HCT116 (cell line): ENCODE measurements at regions not wholly inside any gene's neighbourhood (a gene's known extent, or its start where the extent isn't known, plus 50 kb on each side); places are given as distances from the start of the nearest gene placed in this dataset.

Experiments used
- ATAC-seq: fragments of 200-7000 bp; cut with Tn5 transposase; 2 replicates; pipeline ENCODE4 v1.9.1; 2020; ENCODE audit warnings: mild to moderate bottlenecking, moderate library complexity
- BruUV-seq: library from RNA; stranded (reverse); fragments of 400-500 nt; replicated peaks from 2 replicates; lab custom pipeline; 2021; lab: Mats Ljungman, UMichigan
- CTCF ChIA-PET: fragments of 300-600 bp; sonication (Branson Sonifier 250); formaldehyde crosslinking; loops from one replicate; lab custom pipeline; 2021; ENCODE audit warnings: antibody characterized with exemption; lab: Charles Lee
- POLR2A ChIA-PET: fragments of 300-600, 350-600 bp; sonication (Branson Sonifier 250); formaldehyde crosslinking; loops from one replicate; lab custom pipeline; 2021; ENCODE audit warnings: antibody characterized with exemption; lab: Charles Lee
- RAD21 ChIA-PET, 2 experiments: fragments of 300-600 bp; sonication (Branson Sonifier 250); formaldehyde crosslinking; loops; one replicate each; lab custom pipeline; 2023; ENCODE audit warnings: low total read pairs in 2 of 2; ENCODE audit not compliant: uncharacterized antibody in 2 of 2, unreplicated experiment in 2 of 2, low non-redundant PET in 1 of 2; lab: Charles Lee
- DNase-seq: peaks from one replicate; pipeline ENCODE4 v3.0.0-alpha.2; 2010; ENCODE audit warnings: low read depth, low spot score
- H2AFZ ChIP-seq: fragments of 200-600 bp; shearing (Covaris generic), sonication (generic); 2 replicates; pipeline ENCODE4 v1.6.1; 2017; ENCODE audit warnings: low read depth, mixed run types, mixed read lengths, antibody characterized with exemption, low read length; ENCODE audit not compliant: poor library complexity, severe bottlenecking
- H3K27ac ChIP-seq: 2 replicates; pipeline ENCODE4 v1.5.1; 2012; ENCODE audit warnings: low read depth, low read length
- H3K27me3 ChIP-seq: fragments of 200-600 bp; sonication (generic); 2 replicates; pipeline ENCODE4 v1.6.1; 2016; ENCODE audit warnings: mixed run types, low read length, mixed read lengths; ENCODE audit not compliant: insufficient read depth
- H3K36me3 ChIP-seq, 2 experiments: fragments of 200-500 bp in 1 of 2; fragments of 200-600 bp in 1 of 2; sonication (Bioruptor generic) in 1 of 2; sonication (generic) in 1 of 2; 2 replicates each; pipeline versions ENCODE4 v1.5.1 to v1.6.1; 2014 to 2016; ENCODE audit warnings: low read length in 2 of 2, inconsistent platforms in 1 of 2, mixed read lengths in 1 of 2, mixed run types in 1 of 2; ENCODE audit not compliant: insufficient read depth in 2 of 2, control insufficient read depth in 1 of 2
- H3K4me1 ChIP-seq, 2 experiments: fragments of 200-600 bp in 1 of 2; sonication (generic) in 1 of 2; 2 replicates each; pipeline versions ENCODE4 v1.5.1 to v1.6.1; 2012 to 2017; ENCODE audit warnings: low read length in 2 of 2, inconsistent platforms in 1 of 2, mild to moderate bottlenecking in 1 of 2, mixed read lengths in 1 of 2, mixed run types in 1 of 2, moderate library complexity in 1 of 2; ENCODE audit not compliant: insufficient read depth in 2 of 2, control insufficient read depth in 1 of 2
- H3K4me2 ChIP-seq: fragments of 200-600 bp; sonication (generic); 2 replicates; pipeline ENCODE4 v1.6.1; 2017; ENCODE audit warnings: mixed run types, low read length, mixed read lengths
- H3K4me3 ChIP-seq, 2 experiments: fragments of 200-600 bp in 1 of 2; sonication (generic) in 1 of 2; replicated peaks in 1 of 2; 2 replicates each; pipeline ENCODE4 v1.5.1; 2011 to 2016; ENCODE audit warnings: low read length in 2 of 2, control low read depth in 1 of 2, low read depth in 1 of 2, mild to moderate bottlenecking in 1 of 2, mixed read lengths in 1 of 2, mixed run types in 1 of 2
- H3K79me2 ChIP-seq: fragments of 200-600 bp; sonication (generic); 2 replicates; pipeline ENCODE4 v1.6.1; 2017; ENCODE audit warnings: mild to moderate bottlenecking, mixed run types, low read length, moderate library complexity, mixed read lengths; ENCODE audit not compliant: insufficient read depth
- H3K9ac ChIP-seq: fragments of 200-600 bp; sonication (generic); 2 replicates; pipeline ENCODE4 v1.6.1; 2016; ENCODE audit warnings: low read length, mixed read lengths
- H3K9me2 ChIP-seq: fragments of 200-600 bp; sonication (generic), shearing (Covaris generic); 2 replicates; pipeline ENCODE4 v1.6.1; 2017; ENCODE audit warnings: mixed run types, mild to moderate bottlenecking, moderate library complexity; ENCODE audit not compliant: insufficient read depth
- H3K9me3 ChIP-seq, 2 experiments: fragments of 200-500 bp in 1 of 2; fragments of 200-600 bp in 1 of 2; sonication (Bioruptor generic) in 1 of 2; sonication (generic) in 1 of 2; 2 replicates each; pipeline ENCODE4 v1.6.1; 2014 to 2017; ENCODE audit warnings: low read length in 2 of 2, mixed read lengths in 2 of 2, inconsistent platforms in 1 of 2, low read depth in 1 of 2, mild to moderate bottlenecking in 1 of 2, mixed run types in 1 of 2, moderate library complexity in 1 of 2; ENCODE audit not compliant: control insufficient read depth in 1 of 2, insufficient read depth in 1 of 2
- H4K20me1 ChIP-seq: fragments of 200-600 bp; sonication (generic), shearing (Covaris generic); 2 replicates; pipeline ENCODE4 v1.6.1; 2017; ENCODE audit warnings: mixed run types, mild to moderate bottlenecking, moderate library complexity; ENCODE audit not compliant: insufficient read depth
- EZH2phosphoT487 ChIP-seq: fragments of 200-600 bp; IDR thresholded peaks from 2 replicates; pipeline ENCODE4 v1.6.1; 2018; ENCODE audit warnings: antibody characterized with exemption, borderline replicate concordance
- REST ChIP-seq: IDR thresholded peaks from 2 replicates; pipeline ENCODE4 v1.6.1; 2012; ENCODE audit warnings: low read depth
- ZFX ChIP-seq: fragments of 450-650 bp; IDR thresholded peaks from 2 replicates; pipeline ENCODE4 v1.6.1; 2017
- ZNF274 ChIP-seq: fragments of 200-500 bp; sonication (Bioruptor generic); IDR thresholded peaks from 2 replicates; pipeline ENCODE4 v1.6.1; 2014; ENCODE audit warnings: mild to moderate bottlenecking, low read depth, low read length, inconsistent platforms
- intact Hi-C: fragments of 100-400 bp; cut with micrococcal nuclease; formaldehyde crosslinking; loops from 2 replicates; pipeline ENCODE4 v1.10.0; 2022
- TF ChIP-seq, protein P1 (sequence below): IDR thresholded peaks from 2 replicates; pipeline ENCODE4 v1.6.1; 2012
- TF ChIP-seq, protein P2 (sequence below): IDR thresholded peaks from 2 replicates; pipeline ENCODE4 v1.6.1; 2012

DNA sequence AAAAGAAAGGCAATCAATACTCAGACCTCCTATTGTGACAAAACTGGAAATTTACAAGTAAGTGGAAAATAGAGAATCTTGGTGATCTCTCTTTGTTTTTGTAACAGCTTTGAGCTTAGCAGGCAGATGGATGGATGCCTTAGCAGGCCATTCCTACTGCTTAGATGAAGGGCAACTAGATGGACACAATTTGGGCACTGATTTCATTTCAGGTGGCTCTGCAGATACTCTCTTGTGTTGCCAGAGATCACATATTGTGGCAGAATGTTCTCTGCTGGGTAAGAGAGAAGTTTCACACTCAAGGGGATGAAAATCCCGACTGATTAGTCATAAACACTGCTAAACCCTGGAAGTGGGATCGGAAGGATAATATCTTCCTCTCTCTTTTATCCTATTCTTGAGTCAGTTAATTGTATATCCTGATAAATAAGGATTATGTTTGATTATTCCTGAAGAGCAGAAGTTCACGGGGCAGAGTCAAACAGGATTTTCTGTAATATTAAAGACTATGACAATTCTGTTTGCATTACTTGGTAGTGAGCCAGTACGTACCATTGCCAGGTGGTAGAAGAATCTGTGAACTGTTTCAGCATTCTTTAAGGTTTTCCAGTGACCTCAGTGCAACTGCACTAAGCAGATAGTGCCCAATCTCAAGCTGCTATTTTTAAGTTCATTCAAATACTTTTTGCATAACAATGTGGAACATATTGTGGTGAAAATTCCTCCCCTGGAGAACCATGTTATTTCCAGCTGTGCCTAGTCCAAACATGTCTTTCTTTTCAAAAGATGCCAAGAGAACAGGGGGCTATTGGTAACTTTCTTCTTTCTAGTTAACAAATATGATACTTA, 974.3 kb downstream of the FSTL5 start (continued):
- TF ChIP-seq EZH2phosphoT487 (no peak), REST (no peak)
- TF ChIP-seq, protein P1, sequence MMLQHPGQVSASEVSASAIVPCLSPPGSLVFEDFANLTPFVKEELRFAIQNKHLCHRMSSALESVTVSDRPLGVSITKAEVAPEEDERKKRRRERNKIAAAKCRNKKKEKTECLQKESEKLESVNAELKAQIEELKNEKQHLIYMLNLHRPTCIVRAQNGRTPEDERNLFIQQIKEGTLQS: no peak

DNA sequence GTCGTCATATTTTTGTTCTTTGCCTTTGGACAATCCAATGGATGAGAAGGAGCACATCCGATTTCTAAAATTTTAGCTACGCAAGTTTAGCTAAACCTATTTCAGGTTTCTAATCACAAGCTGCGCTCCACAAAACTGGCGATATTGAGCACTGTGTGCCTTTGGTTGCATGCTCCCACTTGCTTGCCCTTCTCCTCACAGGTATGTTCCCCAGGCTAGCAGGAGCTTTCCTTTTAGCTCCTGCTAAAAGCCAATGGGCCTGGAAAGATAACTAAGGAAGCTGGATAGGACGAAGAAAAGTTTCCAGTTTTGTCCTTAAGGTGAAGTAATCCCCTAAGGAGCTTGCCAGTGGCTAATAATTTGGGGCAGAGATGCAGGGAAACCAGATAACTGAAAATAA, 975.2 kb downstream of the FSTL5 start:
- POLR2A ChIA-PET: no interaction called here
- ATAC-seq: no peak
- intact Hi-C loops: no loop called here
- H3K4me1 ChIP-seq: no peaks in the 10 kb centered on the region
- BruUV-seq: no TSS peak
- RAD21 ChIA-PET: no interaction called here
- CTCF ChIA-PET: no interaction called here
- no peak for TF ChIP-seq ZNF274
- TF ChIP-seq, protein P2, sequence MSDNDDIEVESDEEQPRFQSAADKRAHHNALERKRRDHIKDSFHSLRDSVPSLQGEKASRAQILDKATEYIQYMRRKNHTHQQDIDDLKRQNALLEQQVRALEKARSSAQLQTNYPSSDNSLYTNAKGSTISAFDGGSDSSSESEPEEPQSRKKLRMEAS: no peak
- TF ChIP-seq ZFX: no peak
- H3K27ac ChIP-seq: no peak overlapping the region
- no peak overlapping the region for H3K4me2 ChIP-seq
- H2AFZ ChIP-seq: no peak overlapping the region
- no peaks in the 10 kb centered on the region for H3K27me3 ChIP-seq
- DNase-seq: no peak
- no peaks in the 10 kb centered on the region for H3K79me2 ChIP-seq
- no peak overlapping the region for H3K9ac ChIP-seq
- no peak overlapping the region for H3K4me3 ChIP-seq
- no peaks in the 10 kb centered on the region for H4K20me1 ChIP-seq
- H3K9me3 ChIP-seq: no peaks in the 10 kb centered on the region
- no peaks in the 10 kb centered on the region for H3K36me3 ChIP-seq
- no peaks in the 10 kb centered on the region for H3K9me2 ChIP-seq
